ENCODE measurements at regions not wholly inside any gene's neighbourhood (a gene's known extent, or its start where the extent isn't known, plus 50 kb on each side); places are given as distances from the start of the nearest gene placed in this dataset.

- TF ChIP-seq, protein P1, sequence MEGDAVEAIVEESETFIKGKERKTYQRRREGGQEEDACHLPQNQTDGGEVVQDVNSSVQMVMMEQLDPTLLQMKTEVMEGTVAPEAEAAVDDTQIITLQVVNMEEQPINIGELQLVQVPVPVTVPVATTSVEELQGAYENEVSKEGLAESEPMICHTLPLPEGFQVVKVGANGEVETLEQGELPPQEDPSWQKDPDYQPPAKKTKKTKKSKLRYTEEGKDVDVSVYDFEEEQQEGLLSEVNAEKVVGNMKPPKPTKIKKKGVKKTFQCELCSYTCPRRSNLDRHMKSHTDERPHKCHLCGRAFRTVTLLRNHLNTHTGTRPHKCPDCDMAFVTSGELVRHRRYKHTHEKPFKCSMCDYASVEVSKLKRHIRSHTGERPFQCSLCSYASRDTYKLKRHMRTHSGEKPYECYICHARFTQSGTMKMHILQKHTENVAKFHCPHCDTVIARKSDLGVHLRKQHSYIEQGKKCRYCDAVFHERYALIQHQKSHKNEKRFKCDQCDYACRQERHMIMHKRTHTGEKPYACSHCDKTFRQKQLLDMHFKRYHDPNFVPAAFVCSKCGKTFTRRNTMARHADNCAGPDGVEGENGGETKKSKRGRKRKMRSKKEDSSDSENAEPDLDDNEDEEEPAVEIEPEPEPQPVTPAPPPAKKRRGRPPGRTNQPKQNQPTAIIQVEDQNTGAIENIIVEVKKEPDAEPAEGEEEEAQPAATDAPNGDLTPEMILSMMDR (IDR thresholded peaks at IDR 0.05; ENCODE audit: low read depth, low read length): no peak
- no peak for TF ChIP-seq POLR2A (IDR thresholded peaks at IDR 0.05; ENCODE audit: extremely low read depth, insufficient read length)
- TF ChIP-seq MAX (IDR thresholded peaks at IDR 0.05; ENCODE audit: low read depth, low read length): no peak
Measured at GRCh38 chr5:52177193-52177592, 610.5 kb upstream of the ITGA1 start.

All from NB4 (cell line).